ENCODE measurements at regions not wholly inside any gene's neighbourhood (a gene's known extent, or its start where the extent isn't known, plus 50 kb on each side); places are given as distances from the start of the nearest gene placed in this dataset.

GRCh38 chrX:40508560-40508959 lies 72.2 kb upstream of the ATP6AP2 start:
- no peaks in the 10 kb centered on the region for H3K4me1 Mint-ChIP-seq
- POLR2A ChIA-PET, result no interaction called here

GRCh38 chrX:40506201-40506985 lies 74.4 kb upstream of the ATP6AP2 start:
- H3K27me3 Mint-ChIP-seq, result no peaks in the 10 kb centered on the region
- no peak for DNase-seq
- ATAC-seq (ENCODE audit: low read depth), result no peak
- H3K36me3 Mint-ChIP-seq (ENCODE audit: low read depth), result no peaks in the 10 kb centered on the region
- H3K4me1 Mint-ChIP-seq, result no peaks in the 10 kb centered on the region
- TF ChIP-seq CTCF (IDR thresholded peaks at IDR 0.05), result no peak
- no peak overlapping the region for H3K4me3 Mint-ChIP-seq
- intact Hi-C loops (cut with micrococcal nuclease), result no loop called here
- POLR2A ChIA-PET, result no interaction called here
- CTCF ChIA-PET, result no interaction called here
- no peaks in the 10 kb centered on the region for H3K9me3 Mint-ChIP-seq
- H3K27ac Mint-ChIP-seq, result no peak overlapping the region

More at GRCh38 chrX:40508560-40508959, 72.2 kb upstream of the ATP6AP2 start:
- Mint-ChIP-seq H3K27me3 (no peaks in the 10 kb centered on the region), H3K4me3 (no peak overlapping the region), H3K9me3 (no peaks in the 10 kb centered on the region), H3K27ac (no peak overlapping the region), H3K36me3 (ENCODE audit: low read depth) (no peaks in the 10 kb centered on the region)
- ATAC-seq (ENCODE audit: low read depth) (no peak), DNase-seq (no peak)
- CTCF ChIA-PET, result no interaction called here
- intact Hi-C loops (cut with micrococcal nuclease), result no loop called here
- no peak for TF ChIP-seq CTCF (IDR thresholded peaks at IDR 0.05)

- Mint-ChIP-seq H3K4me1 (no peaks in the 10 kb centered on the region), H3K36me3 (ENCODE audit: low read depth) (no peaks in the 10 kb centered on the region), H3K27me3 (no peaks in the 10 kb centered on the region), H3K27ac (no peak overlapping the region), H3K4me3 (no peak overlapping the region), H3K9me3 (no peaks in the 10 kb centered on the region)
- ATAC-seq (ENCODE audit: low read depth) (no peak), DNase-seq (no peak)
- ChIA-PET POLR2A (no interaction called here), CTCF (no interaction called here)
- TF ChIP-seq CTCF (IDR thresholded peaks at IDR 0.05), result no peak
- intact Hi-C loops (cut with micrococcal nuclease), result no loop called here
These were observed 75.8 kb upstream of the ATP6AP2 start for GRCh38 chrX:40504801-40505605.

- DNase-seq (no peak), ATAC-seq (ENCODE audit: low read depth) (no peak)
- CTCF ChIA-PET, result no interaction called here
- H3K9me3 Mint-ChIP-seq, result no peaks in the 10 kb centered on the region
- H3K27me3 Mint-ChIP-seq, result no peaks in the 10 kb centered on the region
- H3K27ac Mint-ChIP-seq, result no peak overlapping the region
- H3K4me3 Mint-ChIP-seq, result no peak overlapping the region
- intact Hi-C loops (cut with micrococcal nuclease), result no loop called here
- no peak for TF ChIP-seq CTCF (IDR thresholded peaks at IDR 0.05)
- no peaks in the 10 kb centered on the region for H3K4me1 Mint-ChIP-seq
- no peaks in the 10 kb centered on the region for H3K36me3 Mint-ChIP-seq (ENCODE audit: low read depth)
- POLR2A ChIA-PET, result no interaction called here
These were observed 77.7 kb upstream of the ATP6AP2 start for GRCh38 chrX:40503094-40503493.

GRCh38 chrX:40502688-40503087 lies 78.1 kb upstream of the ATP6AP2 start:
- Mint-ChIP-seq H3K27ac (no peak overlapping the region), H3K36me3 (ENCODE audit: low read depth) (no peaks in the 10 kb centered on the region), H3K4me1 (no peaks in the 10 kb centered on the region), H3K9me3 (no peaks in the 10 kb centered on the region), H3K27me3 (no peaks in the 10 kb centered on the region), H3K4me3 (no peak overlapping the region)
- ATAC-seq (ENCODE audit: low read depth) (no peak), DNase-seq (no peak)
- POLR2A ChIA-PET, result no interaction called here
- CTCF ChIA-PET, result no interaction called here
- intact Hi-C loops (cut with micrococcal nuclease), result no loop called here
- TF ChIP-seq CTCF (IDR thresholded peaks at IDR 0.05), result no peak

Measured in activated B cell treated with CpG ODN at 0.5 μM for 24 hours (primary cell).